ENCODE measurements at regions not wholly inside any gene's neighbourhood (a gene's known extent, or its start where the extent isn't known, plus 50 kb on each side); places are given as distances from the start of the nearest gene placed in this dataset.

DNA sequence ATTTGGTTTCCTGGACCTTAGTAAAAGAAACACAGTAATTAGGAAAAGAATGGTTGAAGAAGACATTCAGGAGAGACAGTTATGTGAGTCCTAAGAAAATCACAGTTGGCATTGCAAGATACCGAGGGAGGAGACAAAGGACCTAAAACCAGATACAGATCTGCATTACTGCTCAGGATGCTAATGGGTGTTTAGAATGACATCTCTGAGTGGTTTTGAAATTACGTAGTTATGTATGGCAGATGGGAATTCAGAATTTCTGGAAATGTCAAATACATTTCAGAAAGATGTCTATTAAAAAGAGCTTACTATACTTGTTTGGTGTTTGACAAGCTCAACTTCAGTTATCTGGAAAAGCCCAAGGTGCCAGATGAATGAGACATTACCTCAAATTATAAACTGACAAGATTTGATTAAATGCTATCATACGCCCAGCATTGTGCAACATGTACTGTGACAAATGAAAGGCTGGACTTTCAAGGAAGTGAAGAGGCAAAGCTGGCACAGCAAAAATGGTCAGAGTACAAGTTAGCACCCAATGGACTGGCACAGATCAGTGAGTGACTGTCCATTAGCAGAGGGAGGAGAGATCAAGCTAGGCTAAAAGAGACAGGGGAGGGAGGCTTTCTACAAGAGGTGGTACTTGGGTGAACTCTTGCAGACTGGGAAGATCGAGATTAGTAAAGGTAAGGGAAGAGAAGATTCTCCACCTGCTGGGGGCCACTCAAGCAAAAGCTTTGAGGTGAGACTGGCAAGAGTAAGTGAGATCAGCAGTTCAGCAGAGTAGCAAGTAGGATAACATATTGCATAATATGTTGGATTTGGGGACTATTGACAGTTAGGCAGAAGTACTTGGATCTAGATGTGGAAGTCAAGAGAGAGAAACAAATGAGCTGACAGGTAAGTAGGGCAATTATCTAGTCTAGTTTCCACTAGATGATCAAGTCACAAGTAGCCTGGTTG, 168.9 kb downstream of the CYRIA start:
- no peaks in the 10 kb centered on the region for H3F3A ChIP-seq (ENCODE audit: insufficient read depth, low read length, poor library complexity, severe bottlenecking)
- no peaks in the 10 kb centered on the region for H3K79me2 ChIP-seq (replicated peaks; ENCODE audit: insufficient read depth, low read length)
- peak overlapping the region; percentile 23 for H3K9ac ChIP-seq (ENCODE audit: low read length)
- H3K9me3 ChIP-seq (ENCODE audit: low read length), result no peaks in the 10 kb centered on the region
- H3K4me3 ChIP-seq (ENCODE audit: low read length), result peak overlapping the region; percentile 13
- peak overlapping the region; percentile 71 for H3K27ac ChIP-seq (ENCODE audit: low read length)
- TF ChIP-seq EP300 (conservative IDR thresholded peaks at IDR 0.05; ENCODE audit: poor library complexity, severe bottlenecking) (peak; percentile 94), MXI1 (conservative IDR thresholded peaks at IDR 0.05; ENCODE audit: poor library complexity, severe bottlenecking) (no peak), POLR2AphosphoS5 (IDR thresholded peaks at IDR 0.05) (peak; percentile 74), SMC3 (conservative IDR thresholded peaks at IDR 0.05; ENCODE audit: poor library complexity) (no peak)
- TF ChIP-seq, protein P1, sequence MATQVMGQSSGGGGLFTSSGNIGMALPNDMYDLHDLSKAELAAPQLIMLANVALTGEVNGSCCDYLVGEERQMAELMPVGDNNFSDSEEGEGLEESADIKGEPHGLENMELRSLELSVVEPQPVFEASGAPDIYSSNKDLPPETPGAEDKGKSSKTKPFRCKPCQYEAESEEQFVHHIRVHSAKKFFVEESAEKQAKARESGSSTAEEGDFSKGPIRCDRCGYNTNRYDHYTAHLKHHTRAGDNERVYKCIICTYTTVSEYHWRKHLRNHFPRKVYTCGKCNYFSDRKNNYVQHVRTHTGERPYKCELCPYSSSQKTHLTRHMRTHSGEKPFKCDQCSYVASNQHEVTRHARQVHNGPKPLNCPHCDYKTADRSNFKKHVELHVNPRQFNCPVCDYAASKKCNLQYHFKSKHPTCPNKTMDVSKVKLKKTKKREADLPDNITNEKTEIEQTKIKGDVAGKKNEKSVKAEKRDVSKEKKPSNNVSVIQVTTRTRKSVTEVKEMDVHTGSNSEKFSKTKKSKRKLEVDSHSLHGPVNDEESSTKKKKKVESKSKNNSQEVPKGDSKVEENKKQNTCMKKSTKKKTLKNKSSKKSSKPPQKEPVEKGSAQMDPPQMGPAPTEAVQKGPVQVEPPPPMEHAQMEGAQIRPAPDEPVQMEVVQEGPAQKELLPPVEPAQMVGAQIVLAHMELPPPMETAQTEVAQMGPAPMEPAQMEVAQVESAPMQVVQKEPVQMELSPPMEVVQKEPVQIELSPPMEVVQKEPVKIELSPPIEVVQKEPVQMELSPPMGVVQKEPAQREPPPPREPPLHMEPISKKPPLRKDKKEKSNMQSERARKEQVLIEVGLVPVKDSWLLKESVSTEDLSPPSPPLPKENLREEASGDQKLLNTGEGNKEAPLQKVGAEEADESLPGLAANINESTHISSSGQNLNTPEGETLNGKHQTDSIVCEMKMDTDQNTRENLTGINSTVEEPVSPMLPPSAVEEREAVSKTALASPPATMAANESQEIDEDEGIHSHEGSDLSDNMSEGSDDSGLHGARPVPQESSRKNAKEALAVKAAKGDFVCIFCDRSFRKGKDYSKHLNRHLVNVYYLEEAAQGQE (IDR thresholded peaks at IDR 0.05; ENCODE audit: borderline replicate concordance), result peak; percentile 65
- peaks cover 2% of the 10 kb centered on the region for H4K20me1 ChIP-seq (ENCODE audit: insufficient read depth)
- peak overlapping the region; percentile 13 for H3K4me2 ChIP-seq (ENCODE audit: low read length)
- H3K9me2 ChIP-seq (ENCODE audit: insufficient read depth, low read length), result no peaks in the 10 kb centered on the region
- no peaks in the 10 kb centered on the region for H3K27me3 ChIP-seq (ENCODE audit: insufficient read depth, low read depth, low read length)
- no peaks in the 10 kb centered on the region for H3K36me3 ChIP-seq (ENCODE audit: insufficient read depth, low read length)
- H2AFZ ChIP-seq (ENCODE audit: low read depth, low read length), result no peak overlapping the region

- Histone ChIP-seq H3K9me3 (ENCODE audit: low read length) (no peaks in the 10 kb centered on the region), H2AFZ (ENCODE audit: low read depth, low read length) (no peak overlapping the region), H3K79me2 (replicated peaks; ENCODE audit: insufficient read depth, low read length) (no peaks in the 10 kb centered on the region), H3K9me2 (ENCODE audit: insufficient read depth, low read length) (no peaks in the 10 kb centered on the region), H3K4me2 (ENCODE audit: low read length) (peak overlapping the region; percentile 13), H3F3A (ENCODE audit: insufficient read depth, low read length, poor library complexity, severe bottlenecking) (no peaks in the 10 kb centered on the region), H4K20me1 (ENCODE audit: insufficient read depth) (no peaks in the 10 kb centered on the region), H3K36me3 (ENCODE audit: insufficient read depth, low read length) (no peaks in the 10 kb centered on the region), H3K27ac (ENCODE audit: low read length) (peak overlapping the region; percentile 71), H3K9ac (ENCODE audit: low read length) (peak overlapping the region; percentile 23), H3K27me3 (ENCODE audit: insufficient read depth, low read depth, low read length) (no peaks in the 10 kb centered on the region), H3K4me3 (ENCODE audit: low read length) (peak overlapping the region; percentile 13)
- TF ChIP-seq POLR2AphosphoS5 (IDR thresholded peaks at IDR 0.05), result no peak
- TF ChIP-seq CTCF (IDR thresholded peaks at IDR 0.05; ENCODE audit: poor library complexity, severe bottlenecking), result no peak
- TF ChIP-seq EP300 (conservative IDR thresholded peaks at IDR 0.05; ENCODE audit: poor library complexity, severe bottlenecking), result no peak
- TF ChIP-seq RAD21 (conservative IDR thresholded peaks at IDR 0.05), result no peak
Measured at GRCh38 chr2:16495509-16496208, 170.0 kb downstream of the CYRIA start.
